HEK293 (cell line): ENCODE measurements at regions not wholly inside any gene's neighbourhood (a gene's known extent, or its start where the extent isn't known, plus 50 kb on each side); places are given as distances from the start of the nearest gene placed in this dataset.

Experiments
- CTCF ChIA-PET: fragments of 350-600 bp; formaldehyde crosslinking; extraction: SDS; loops from one replicate; lab custom pipeline; 2021; ENCODE audit warnings: antibody characterized with exemption; lab: Yijun Ruan, JAX
- POLR2A ChIA-PET: fragments of 300-600 bp; formaldehyde crosslinking; extraction: SDS; loops from one replicate; lab custom pipeline; 2020; ENCODE audit warnings: antibody characterized with exemption, inconsistent platforms; lab: Yijun Ruan, JAX
- H3K27ac ChIP-seq: fragments of 200-500 bp; sonication (Bioruptor generic); 2 replicates; pipeline ENCODE4 v1.5.1; 2014; ENCODE audit warnings: low read depth, low read length, control low read depth, inconsistent platforms; ENCODE audit errors: extremely low read depth
- H3K36me3 ChIP-seq, 2 experiments: fragments of 200-500 bp in 1 of 2; sonication (Bioruptor generic) in 1 of 2; 1 replicate in 1 of 2; 2 replicates in 1 of 2; pipeline ENCODE4 v1.5.1; 2014 to 2017; ENCODE audit warnings: inconsistent platforms in 2 of 2, low read length in 2 of 2; ENCODE audit not compliant: control insufficient read depth in 2 of 2, insufficient read depth in 1 of 2
- H3K4me1 ChIP-seq: fragments of 200-500 bp; sonication (Bioruptor generic); 2 replicates; pipeline ENCODE4 v1.5.1; 2014; ENCODE audit warnings: mild to moderate bottlenecking, low read length, inconsistent platforms; ENCODE audit not compliant: control insufficient read depth, insufficient read depth
- H3K4me3 ChIP-seq: 2 replicates; pipeline ENCODE4 v1.5.1; 2011; ENCODE audit warnings: low read depth, mild to moderate bottlenecking, control low read depth, low read length, moderate library complexity
- H3K9me3 ChIP-seq: fragments of 200-500 bp; sonication (Bioruptor generic); 2 replicates; pipeline ENCODE4 v1.5.1; 2014; ENCODE audit warnings: low read depth, low read length, inconsistent platforms; ENCODE audit not compliant: control insufficient read depth, insufficient read depth
- BCL11B ChIP-seq: fragments of 450-650 bp; formaldehyde crosslinking; IDR thresholded peaks from 2 replicates; pipeline ENCODE4 v1.5.1; 2016; ENCODE audit warnings: low read depth, missing biosample characterization, missing genetic modification characterization
- HOXC10 ChIP-seq: sonication (generic); formaldehyde crosslinking; IDR thresholded peaks from 2 replicates; pipeline ENCODE4 v1.8.1; 2023; ENCODE audit warnings: mild to moderate bottlenecking, missing genetic modification reagents
- MYNN ChIP-seq: fragments of 450-650 bp; formaldehyde crosslinking; IDR thresholded peaks from 2 replicates; pipeline ENCODE4 v1.5.1; 2016; ENCODE audit warnings: missing biosample characterization, missing genetic modification characterization, borderline replicate concordance
- PRDM10 ChIP-seq: fragments of 450-650 bp; formaldehyde crosslinking; IDR thresholded peaks from 2 replicates; pipeline ENCODE4 v1.5.1; 2016; ENCODE audit warnings: missing biosample characterization, missing genetic modification characterization
- SCRT2 ChIP-seq: fragments of 450-650 bp; formaldehyde crosslinking; IDR thresholded peaks from 2 replicates; pipeline ENCODE4 v1.5.1; 2016; ENCODE audit warnings: missing biosample characterization, missing genetic modification characterization
- SP7 ChIP-seq: fragments of 450-650 bp; formaldehyde crosslinking; IDR thresholded peaks from 2 replicates; pipeline ENCODE4 v1.5.1; 2016; ENCODE audit warnings: missing biosample characterization, missing genetic modification characterization
- ZFP3 ChIP-seq: fragments of 450-650 bp; formaldehyde crosslinking; IDR thresholded peaks from 2 replicates; pipeline ENCODE4 v1.5.1; 2016; ENCODE audit warnings: low read depth, missing biosample characterization, missing genetic modification characterization
- ZNF23 ChIP-seq: fragments of 450-650 bp; formaldehyde crosslinking; IDR thresholded peaks from 2 replicates; pipeline ENCODE4 v1.5.1; 2016; ENCODE audit warnings: missing biosample characterization, missing genetic modification characterization, borderline replicate concordance
- ZNF266 ChIP-seq: fragments of 450-650 bp; formaldehyde crosslinking; IDR thresholded peaks from 2 replicates; pipeline ENCODE4 v1.5.1; 2016; ENCODE audit warnings: missing biosample characterization, missing genetic modification characterization, low read depth
- ZNF335 ChIP-seq: fragments of 450-650 bp; formaldehyde crosslinking; conservative IDR thresholded peaks from 2 replicates; pipeline ENCODE4 v1.5.1; 2016; ENCODE audit warnings: missing biosample characterization, missing genetic modification characterization
- ZNF341 ChIP-seq: fragments of 450-650 bp; formaldehyde crosslinking; IDR thresholded peaks from 2 replicates; pipeline ENCODE4; 2016; ENCODE audit warnings: low read depth, missing biosample characterization, missing genetic modification characterization
- ZNF585B ChIP-seq: fragments of 450-650 bp; formaldehyde crosslinking; IDR thresholded peaks from 2 replicates; pipeline ENCODE4 v1.5.1; 2016; ENCODE audit warnings: missing biosample characterization, missing genetic modification characterization
- ZNF596 ChIP-seq: fragments of 450-650 bp; IDR thresholded peaks from 2 replicates; pipeline ENCODE4 v1.5.0; 2018; ENCODE audit warnings: missing biosample characterization, mild to moderate bottlenecking, missing genetic modification characterization, moderate library complexity
- ZNF670 ChIP-seq: fragments of 450-650 bp; formaldehyde crosslinking; IDR thresholded peaks from 2 replicates; pipeline ENCODE4 v1.5.1; 2016; ENCODE audit warnings: missing biosample characterization, missing genetic modification characterization, low read depth
- ZSCAN4 ChIP-seq: fragments of 450-650 bp; formaldehyde crosslinking; IDR thresholded peaks from 2 replicates; pipeline ENCODE4 v1.5.1; 2017; ENCODE audit warnings: missing biosample characterization, missing genetic modification characterization
- TF ChIP-seq, protein P1 (sequence below): fragments of 450-650 bp; formaldehyde crosslinking; IDR thresholded peaks from 2 replicates; pipeline ENCODE4 v1.5.1; 2016; ENCODE audit warnings: missing biosample characterization, missing genetic modification characterization

DNA sequence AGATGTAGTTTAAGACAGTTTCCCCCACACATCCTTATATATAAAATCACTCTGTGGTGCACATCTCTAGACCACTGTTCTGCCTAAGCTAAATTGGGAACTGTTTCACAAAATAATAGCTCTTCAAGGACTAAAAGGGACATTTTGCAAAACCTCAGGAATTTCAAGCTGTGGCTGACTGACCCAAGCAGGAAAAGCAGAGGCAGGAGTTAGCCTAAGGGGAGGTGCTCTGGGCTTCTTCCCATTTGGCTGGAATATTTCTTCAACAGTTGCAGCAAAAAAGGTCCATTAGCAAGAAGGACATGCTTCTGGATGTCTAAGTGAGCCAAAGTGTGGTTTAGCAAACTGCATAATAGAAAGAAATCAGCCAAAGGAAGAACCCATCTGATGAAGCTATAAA is 551.2 kb upstream of the ANKRD30A start (continued):
- TF ChIP-seq, protein P1, sequence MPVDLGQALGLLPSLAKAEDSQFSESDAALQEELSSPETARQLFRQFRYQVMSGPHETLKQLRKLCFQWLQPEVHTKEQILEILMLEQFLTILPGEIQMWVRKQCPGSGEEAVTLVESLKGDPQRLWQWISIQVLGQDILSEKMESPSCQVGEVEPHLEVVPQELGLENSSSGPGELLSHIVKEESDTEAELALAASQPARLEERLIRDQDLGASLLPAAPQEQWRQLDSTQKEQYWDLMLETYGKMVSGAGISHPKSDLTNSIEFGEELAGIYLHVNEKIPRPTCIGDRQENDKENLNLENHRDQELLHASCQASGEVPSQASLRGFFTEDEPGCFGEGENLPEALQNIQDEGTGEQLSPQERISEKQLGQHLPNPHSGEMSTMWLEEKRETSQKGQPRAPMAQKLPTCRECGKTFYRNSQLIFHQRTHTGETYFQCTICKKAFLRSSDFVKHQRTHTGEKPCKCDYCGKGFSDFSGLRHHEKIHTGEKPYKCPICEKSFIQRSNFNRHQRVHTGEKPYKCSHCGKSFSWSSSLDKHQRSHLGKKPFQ (tag by site-specific recombination): no peak
- TF ChIP-seq ZNF585B (tag by site-specific recombination): no peak
- TF ChIP-seq, all 188 proteins: peak for 0

DNA sequence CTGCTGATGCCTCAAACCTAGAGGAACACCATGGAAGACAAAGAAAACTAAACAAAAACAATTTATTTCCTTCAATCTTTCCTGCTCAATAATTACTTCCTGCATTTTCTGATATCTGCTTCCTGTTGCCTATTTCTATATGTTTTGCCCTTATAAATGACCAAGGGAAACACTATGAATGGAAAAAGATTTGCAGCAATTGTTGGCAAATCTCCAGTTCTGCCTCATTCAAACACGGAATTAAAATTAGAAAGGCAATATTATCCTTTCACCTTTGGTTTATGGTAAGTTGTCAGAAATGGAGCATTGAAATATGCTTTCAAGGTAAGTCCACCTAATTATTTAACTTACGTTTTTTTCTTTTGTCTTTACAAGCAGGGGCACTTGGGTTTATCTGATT is 552.2 kb upstream of the ANKRD30A start:
- no peak overlapping the region for H3K4me3 ChIP-seq
- H3K27ac ChIP-seq: no peak overlapping the region
- TF ChIP-seq PRDM10 (tag by site-specific recombination) (no peak), ZNF596 (tag by site-specific recombination) (no peak), ZNF23 (tag by site-specific recombination) (no peak), BCL11B (tag by site-specific recombination) (no peak), ZNF341 (no peak), ZSCAN4 (no peak), ZNF266 (tag by site-specific recombination) (no peak), ZFP3 (tag by site-specific recombination) (no peak), ZNF670 (tag by site-specific recombination) (no peak), MYNN (tag by site-specific recombination) (no peak), HOXC10 (no peak), SCRT2 (no peak), ZNF335 (tag by site-specific recombination) (no peak)
- POLR2A ChIA-PET: no interaction called here
- H3K9me3 ChIP-seq: no peaks in the 10 kb centered on the region
- H3K4me1 ChIP-seq: peaks cover 2% of the 10 kb centered on the region; the same call in 1 of the 2 replicates
- CTCF ChIA-PET: no interaction called here
- H3K36me3 ChIP-seq: no peaks in the 10 kb centered on the region

DNA sequence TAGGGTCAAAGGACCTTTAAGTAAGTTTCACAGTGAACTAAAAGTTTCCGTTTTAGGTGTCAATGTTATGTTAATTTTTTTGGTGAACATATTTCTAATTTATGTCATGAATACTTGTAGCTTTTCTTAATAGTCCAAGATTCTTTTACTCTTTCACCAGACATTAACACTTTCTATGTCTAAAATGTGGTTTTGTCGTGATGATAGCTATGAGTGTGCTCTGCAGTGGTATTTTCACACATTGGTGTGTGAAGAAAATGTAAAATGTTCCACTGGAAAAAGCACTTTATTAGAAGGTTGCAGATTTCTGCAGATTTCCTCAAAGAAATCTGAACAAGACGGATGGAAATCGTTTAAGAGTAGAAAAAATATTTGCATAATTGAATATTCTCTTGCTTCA is 561.0 kb upstream of the ANKRD30A start:
- Histone ChIP-seq H3K4me1 (no peaks in the 10 kb centered on the region), H3K9me3 (no peaks in the 10 kb centered on the region), H3K4me3 (no peak overlapping the region), H3K36me3 (no peaks in the 10 kb centered on the region), H3K27ac (no peak overlapping the region)
- TF ChIP-seq SP7 (tag by site-specific recombination): no peak
- CTCF ChIA-PET: no interaction called here
- POLR2A ChIA-PET: no interaction called here
